ENCODE measurements at regions not wholly inside any gene's neighbourhood (a gene's known extent, or its start where the extent isn't known, plus 50 kb on each side); places are given as distances from the start of the nearest gene placed in this dataset.

DNA sequence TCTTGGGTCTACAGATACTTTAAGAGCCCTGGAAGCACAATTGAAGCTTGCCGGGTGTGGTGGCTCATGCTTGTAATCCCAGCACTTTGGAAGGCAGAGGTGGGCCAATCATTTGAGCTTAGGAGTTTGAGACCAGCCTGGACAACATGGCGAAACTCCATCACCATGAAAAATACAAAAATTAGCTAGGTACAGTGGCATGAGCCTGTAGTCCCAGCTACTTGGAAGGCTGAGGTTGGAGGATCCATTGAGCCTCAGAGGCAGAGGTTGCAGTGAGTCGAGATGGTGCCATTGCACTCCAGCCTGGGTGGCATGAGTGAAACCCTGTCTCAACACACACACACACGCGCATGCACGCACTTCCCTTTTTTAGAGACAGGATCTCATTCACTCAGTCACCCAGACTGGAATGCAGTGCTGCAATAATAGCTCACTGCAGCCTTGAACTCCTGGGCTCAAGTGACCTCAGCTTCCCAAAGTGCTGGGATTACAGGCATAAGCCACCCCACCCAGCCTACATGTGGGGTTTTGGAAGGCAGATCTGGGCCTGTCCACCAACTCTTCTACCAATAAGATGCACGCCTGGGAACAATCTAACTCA is 182.5 kb upstream of the JARID2 start:
- peak; percentile 26 for DNase-seq

DNA sequence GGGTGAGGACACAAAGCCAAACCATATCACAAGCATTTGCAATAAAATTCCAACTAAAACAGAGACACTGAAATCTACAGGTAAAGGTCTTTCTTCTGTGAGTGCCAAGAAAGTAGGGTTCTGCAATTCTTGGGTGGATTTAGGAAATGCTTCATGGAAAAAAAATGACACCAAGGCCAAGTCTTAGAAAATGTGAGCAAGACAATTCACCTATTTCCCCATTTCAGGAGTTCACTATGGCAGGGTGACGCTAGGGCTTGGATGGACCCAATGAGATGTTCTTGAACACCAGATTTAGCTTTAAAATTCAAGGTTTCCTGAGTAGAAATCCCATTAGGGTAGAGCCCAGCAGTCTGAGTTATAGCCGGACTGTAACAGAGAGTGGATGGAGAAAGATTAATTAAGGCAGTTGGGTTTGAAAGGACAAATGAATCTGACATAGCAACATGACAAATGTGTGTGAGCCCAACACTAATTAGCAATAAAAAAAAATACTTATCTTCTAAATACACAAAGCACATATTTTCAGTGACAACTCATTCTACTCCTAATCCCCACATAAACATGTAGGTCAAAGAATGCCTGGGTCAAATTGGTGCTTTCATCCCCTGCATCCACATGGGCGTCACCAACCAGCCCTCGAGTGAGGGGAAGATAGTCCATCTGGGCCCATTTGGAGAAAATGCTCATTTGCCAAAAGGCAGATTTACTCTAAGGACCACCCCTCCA is 180.4 kb upstream of the JARID2 start:
- DNase-seq, result peak; percentile 83

DNA sequence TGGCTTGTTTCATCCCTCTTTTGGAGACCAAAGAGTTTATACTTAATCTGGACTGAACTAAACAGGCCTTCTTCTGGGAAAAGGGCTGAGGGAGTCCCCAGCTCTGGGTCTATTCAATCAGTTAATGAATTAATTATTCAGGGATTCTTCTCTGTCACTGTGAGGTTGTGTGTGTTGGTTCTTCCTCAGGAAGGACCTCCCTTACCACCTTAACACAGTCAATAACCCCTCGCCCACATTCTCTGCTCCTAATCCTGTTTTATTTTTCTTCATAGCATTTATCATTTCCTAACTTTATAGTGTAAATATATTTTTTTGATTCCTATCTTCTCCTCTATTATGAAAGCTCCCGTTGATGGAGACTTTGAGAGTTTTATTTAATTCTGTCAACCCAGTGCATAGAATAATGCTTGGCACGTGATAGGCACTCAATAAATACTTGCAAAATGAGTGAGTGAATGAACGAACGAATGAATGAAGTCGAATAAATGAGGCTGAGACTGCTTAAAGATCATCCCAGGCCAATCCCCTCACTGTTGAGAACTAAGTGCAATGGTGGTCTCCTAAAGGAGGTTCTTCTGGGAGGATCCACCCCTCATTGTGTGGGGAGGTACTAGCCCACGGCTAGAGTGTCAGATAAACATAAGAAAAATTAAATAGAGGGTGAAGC is 179.6 kb upstream of the JARID2 start:
- DNase-seq, result no peak

DNA sequence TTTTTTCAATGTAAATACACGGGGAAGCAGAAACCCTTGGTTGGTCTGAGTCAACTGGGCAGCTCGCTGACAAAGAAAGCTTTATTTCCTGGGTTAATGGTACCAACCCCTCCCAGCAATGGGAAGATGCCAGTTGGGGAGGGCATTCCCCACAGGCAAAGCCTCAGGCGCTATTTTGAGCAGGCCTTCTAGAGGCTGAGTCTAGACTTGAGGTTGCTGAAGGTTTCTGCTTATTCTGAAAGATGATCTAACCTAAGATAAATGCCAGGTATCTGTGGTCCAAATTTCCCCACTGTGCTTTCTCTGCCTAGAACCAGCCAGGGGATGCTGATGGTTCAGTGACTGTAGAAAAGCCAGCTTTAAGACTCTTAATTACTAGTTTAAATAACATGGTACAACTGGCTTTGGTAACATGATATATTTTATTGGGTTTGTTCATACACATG is 172.5 kb upstream of the JARID2 start:
- no peak for DNase-seq

DNA sequence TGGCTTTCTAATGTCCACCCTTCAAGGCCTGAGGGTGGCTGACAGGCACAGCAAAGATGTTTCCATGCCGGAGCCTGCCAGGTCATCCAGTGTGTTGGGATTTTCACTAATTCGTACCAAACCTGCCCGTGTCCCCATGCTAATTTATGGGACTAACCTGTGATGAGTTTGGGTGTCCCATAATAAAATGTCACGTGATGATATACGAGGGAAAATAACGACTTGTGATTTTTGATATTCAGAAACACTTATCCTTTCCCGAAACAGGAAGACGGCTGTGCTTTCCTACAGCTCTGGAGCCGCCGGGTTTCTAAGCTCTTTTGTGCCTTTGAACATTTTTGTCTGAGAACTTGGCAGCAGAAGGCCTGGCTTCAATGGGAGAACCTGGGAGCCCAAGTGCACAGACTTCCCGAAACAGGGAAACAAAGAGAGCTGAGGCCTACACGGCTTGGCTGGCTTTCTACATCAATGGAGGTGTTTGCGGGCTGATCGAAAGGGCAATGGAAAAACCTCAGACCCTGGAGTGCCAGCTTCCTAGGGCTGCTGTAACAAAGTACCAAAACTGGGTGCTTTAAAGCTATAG is 171.9 kb upstream of the JARID2 start:
- DNase-seq, result no peak

GRCh38 chr6:15074806-15075205 is 171.1 kb upstream of the JARID2 start:
- no peak for DNase-seq

DNA sequence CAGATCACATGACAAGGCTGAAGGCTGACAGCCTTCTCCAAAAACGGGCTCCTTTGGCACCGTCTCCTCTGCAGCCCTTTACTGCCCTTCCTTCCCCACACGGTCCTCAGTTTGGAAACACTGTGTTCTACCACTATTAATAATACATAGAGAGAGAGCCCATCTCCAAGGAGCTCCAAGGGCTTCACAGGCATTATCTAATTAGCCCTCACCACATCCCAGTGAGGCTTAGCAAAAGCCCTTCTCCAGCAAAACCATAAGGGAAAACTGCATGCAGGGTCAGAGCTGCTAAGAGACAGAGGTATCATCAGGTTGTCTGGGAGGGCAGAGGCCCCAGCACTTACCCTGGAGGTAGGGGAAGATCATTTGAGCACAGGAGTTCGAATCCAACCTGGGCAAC is 169.3 kb upstream of the JARID2 start:
- DNase-seq, result no peak

DNA sequence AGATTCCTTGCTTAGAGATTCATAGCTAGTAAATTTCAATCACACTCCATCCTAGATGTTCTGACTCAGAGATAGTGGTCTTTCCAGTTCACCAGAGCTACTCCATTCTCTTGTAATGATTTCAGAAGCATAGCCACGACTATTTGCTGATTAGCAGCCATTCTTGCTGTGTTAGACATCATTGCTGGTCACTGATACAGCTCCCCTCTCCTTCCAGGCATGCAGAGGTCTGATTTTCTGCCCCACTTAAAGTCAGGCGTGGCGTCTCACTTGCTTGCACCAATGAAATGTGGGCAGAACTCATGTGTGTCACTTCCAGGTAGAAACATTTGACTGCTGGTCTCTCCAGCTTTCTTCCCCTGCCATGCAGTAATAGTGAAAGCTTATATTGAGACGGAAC is 168.9 kb upstream of the JARID2 start:
- no peak for DNase-seq

DNA sequence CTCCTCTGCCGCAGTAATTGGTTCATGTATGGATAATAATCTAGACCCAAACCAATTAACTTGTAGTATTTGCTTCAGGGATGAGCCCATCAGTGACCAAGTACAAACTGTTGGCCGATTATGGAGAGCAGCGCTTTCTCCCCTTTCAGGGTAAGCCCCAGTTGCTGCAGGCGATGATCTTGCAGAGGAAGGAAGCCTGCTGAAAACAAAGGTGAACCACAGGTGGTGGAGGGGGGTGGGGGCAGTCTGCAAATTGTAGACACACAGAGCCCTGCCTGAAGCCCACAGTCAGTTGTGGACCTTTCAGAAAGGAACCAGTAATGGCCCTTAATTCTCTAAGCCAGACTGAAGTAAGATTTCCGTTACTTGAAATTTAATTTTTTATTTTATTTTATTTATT is 167.9 kb upstream of the JARID2 start:
- no peak for DNase-seq

GRCh38 chr6:15079288-15079817 is 166.5 kb upstream of the JARID2 start:
- no peak for DNase-seq

DNA sequence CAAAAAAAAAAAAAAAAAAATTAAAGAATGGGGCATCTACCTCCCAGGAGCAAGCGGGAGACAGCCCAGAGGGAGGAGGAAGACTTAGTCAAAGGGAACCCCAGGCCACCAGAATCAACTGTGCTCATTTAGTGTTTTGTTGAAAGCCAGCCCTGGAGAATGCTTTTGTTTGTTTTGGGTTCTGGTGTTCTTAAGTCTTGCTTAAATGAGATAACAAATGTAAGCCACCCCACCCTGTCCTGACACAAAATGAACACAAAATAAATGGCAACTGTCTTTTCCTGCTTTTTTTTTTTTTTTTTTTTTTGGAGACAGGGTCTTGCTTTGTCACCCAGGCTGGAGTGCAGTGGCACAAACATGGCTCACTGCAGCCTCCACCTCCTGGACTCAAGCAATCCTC is 165.0 kb upstream of the JARID2 start:
- no peak for DNase-seq

DNA sequence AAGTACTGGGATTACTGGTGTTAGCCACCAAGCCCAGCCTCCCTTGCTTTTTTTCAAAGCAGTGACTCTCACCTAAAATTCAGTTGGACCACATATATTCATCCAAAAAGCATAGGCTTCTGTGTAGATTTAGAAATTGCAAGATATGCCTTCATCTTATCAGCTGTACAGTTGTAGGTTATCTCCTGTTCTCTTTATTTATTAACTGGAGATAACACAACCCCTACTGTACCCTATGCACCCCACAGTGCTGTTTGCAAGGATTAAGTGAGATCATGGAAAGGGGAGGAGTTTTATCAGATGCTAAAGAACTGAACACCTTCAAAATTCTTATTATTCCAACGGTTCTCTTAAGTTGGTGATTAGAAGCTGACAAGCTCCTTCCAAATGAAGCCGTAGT is 164.4 kb upstream of the JARID2 start:
- no peak for DNase-seq

- DNase-seq, result no peak
These were observed 163.2 kb upstream of the JARID2 start for GRCh38 chr6:15082708-15083107.

- no peak for DNase-seq
These were observed 159.3 kb upstream of the JARID2 start for GRCh38 chr6:15086348-15087158.

GRCh38 chr6:15087186-15087589 is 158.7 kb upstream of the JARID2 start:
- DNase-seq, result no peak

GRCh38 chr6:15088904-15089568 is 156.8 kb upstream of the JARID2 start:
- DNase-seq, result no peak

DNA sequence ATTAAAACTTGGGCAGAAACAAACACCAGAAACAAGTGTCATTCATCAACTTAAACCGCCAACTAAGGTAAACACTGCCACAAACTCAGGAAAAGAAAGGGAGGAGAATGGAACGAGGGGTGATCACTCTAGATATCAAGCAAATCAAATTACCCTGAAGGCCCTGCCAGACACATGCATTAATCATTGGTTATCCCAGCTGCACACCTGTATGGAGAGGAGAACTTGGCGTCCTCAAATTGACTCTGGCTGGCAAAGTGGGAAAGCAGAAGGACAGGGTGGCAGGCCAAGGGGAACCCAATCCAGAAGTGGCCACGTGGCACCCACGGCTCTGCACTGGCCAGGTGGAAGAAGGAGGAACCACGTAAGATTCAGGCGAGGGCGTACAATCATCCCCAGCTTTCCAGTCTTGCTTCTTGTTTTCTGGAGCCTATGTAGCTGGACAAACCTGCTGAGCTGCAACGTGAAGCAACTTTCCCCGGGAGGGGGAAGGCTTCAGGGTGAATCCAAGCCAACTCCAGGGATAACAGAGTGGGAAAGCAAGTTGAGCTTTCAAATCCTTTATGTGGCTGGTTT is 156.2 kb upstream of the JARID2 start:
- no peak for DNase-seq

- DNase-seq, result no peak
These were observed 155.7 kb upstream of the JARID2 start for GRCh38 chr6:15090145-15090579.

GRCh38 chr6:15090745-15091384 is 155.0 kb upstream of the JARID2 start:
- DNase-seq, result no peak

DNA sequence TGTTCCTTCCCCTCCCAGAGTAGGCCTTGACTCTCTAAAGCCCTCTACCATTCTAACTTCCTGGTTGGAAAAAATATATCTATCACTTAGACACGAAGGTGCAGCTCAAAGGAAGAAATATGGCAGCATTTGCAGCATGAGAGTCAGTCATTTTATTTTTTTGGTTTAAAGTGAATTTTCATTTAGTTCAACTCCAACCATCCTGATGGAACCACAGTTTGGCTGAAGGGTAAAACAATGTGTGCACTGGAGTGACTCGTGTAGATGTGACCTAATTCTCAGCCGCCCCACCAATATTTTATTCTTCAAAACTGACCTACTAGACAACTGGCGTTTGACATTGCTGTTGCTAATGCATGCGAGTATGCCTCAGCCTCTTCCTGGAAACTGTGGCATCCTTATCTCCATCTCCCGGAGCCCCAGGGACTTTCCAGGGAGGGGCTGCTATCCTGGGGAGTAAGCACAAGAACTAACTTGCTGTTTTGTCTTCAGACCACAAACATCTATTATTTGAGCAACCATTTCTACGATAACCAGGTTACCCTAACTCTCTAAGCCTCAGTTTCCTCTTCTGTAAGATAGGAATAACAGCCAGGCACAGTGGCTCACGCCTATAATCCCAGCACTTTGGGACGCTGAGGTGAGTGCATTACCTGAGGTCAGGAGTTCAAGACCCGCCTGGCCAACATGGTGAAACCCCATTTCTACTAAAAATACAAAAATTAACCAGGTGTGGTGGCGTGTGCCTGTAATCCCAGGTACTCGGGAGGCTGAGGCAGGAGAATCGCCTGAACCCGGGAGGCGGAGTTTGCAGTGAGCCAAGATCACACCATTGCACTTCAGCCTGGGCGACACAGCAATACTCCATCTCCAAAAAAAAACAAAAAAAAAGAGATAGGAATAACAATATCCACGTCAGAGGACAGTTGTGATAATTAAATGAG is 148.7 kb upstream of the JARID2 start:
- DNase-seq, result no peak

Data from fibroblast of skin of right quadriceps (primary cell).